ENCODE measurements at regions not wholly inside any gene's neighbourhood (a gene's known extent, or its start where the extent isn't known, plus 50 kb on each side); places are given as distances from the start of the nearest gene placed in this dataset.
A peak's percentile ranks its signal among the peaks of the same experiment; 100 is the strongest.

DNA sequence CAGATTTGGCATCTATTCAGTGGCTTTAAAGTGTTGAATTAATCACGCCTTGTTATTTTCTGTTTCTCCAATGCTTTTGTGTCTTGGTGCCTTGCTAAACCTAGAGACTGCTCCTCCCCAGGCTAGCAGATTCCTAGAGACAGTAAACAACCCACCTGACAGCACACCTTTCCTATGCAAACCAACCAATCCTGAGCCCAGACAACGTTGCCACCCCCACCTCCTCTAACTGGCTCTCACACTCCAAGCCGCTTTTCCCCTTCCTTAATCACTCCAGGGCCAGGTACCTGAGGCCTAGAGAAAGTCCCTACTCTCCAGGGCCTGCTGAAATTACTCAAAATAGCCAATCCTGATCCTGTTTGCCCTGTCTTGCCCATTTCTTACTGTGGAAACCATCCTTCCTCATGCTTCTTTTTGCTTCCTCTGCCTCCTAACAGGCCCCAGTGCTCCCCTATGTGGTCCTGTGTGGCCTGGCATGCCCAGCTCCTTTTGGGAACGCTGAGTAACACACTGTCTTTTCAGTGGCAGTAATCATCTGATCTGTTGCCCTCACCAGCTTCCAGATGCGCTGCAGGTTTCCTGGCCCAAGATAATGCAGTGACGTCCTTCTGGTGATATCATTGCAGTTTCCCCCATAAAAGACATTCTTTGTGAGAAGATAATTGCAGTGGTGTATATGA lies 53.4 kb downstream of the GAS1 start:
- Histone ChIP-seq H3K27ac (no peak overlapping the region), H3K4me3 (no peak overlapping the region)

DNA sequence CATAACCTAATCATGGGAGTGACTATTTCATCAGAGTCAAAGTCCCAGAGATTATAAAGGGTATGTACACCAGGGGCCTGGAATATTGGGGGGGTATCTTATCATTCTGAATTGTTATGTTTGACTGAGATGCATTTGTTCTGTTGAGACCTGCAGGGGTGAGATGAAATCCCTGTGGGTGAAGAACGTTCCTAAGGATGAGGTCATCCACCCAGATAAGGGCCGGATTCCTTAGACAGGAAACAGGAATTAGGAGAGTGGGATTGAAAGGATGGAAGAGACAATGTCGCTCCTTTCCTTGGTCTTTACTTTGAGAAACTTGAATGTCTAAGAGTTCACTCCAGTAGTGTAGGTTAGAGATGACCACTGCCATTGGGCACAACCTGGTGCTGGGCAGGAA lies 54.7 kb downstream of the GAS1 start:
- Histone ChIP-seq H3K4me3 (no peak overlapping the region), H3K27ac (no peak overlapping the region)

DNA sequence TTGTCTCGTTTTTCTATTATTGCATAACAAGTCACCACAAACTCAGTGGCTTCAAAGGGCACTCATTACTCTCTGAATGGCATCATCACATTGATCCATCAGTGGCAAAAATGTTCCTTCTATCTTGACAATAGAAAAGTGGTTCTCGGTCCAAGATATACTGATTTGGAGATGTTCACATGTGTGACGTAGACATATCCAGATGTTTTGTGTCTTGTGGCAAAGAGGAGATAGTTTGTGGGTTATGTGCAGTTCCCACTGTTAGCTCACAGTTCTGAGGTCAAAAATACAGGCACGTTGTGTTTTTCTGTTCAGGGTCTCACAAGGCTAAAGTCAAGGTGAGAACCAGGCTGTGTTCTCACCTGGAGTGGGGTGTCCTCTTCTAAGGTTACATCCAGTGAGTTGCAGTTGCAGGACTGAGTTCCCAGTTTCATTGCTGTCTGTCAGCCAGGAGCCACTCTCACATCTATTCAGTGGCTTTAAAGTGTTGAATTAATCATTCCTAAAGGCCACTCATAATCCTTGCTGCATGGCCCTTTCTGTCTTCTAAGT lies 55.3 kb downstream of the GAS1 start:
- no peak overlapping the region for H3K4me3 ChIP-seq
- H3K27ac ChIP-seq = no peak overlapping the region

DNA sequence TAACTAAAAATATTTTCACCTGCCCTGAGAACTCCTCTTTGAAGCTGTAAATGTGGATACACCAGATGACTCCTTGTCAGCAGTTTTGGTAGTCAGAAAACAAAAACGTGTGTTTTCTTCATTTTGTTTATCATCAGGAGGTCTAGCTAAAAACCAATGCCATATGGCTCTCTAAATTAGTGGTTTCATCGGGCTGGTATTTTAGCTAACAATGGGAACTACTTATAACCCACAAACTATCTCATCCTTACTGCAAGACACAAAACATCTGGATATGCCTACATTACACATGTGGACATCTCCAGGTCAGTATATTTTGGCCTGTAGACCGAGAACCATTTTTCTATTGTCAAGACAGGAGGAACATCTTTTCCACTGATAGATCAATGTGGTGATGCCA lies 56.2 kb downstream of the GAS1 start:
- Histone ChIP-seq H3K27ac (no peak overlapping the region), H3K4me3 (no peak overlapping the region)

DNA sequence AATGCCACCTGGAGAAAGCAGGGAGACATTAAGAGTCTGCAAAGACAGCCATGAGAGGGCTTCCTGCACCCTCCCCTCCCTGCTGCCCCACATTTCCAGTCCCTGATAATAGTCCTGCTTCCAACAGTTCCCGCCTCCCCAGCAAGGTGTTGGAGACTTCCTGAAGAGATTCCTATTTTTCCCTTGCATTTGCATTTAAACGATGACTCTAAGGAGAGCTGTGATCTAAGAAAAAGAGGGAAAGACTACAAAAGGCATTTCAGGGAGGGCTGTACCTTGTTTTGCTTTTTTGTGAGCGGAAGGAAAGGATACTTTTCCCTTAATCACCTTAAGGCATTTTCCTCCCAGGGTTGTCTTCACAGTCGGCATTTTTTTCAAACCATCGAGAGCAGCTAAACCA lies 62.1 kb downstream of the GAS1 start:
- Histone ChIP-seq H3K27ac (no peak overlapping the region), H3K4me3 (no peak overlapping the region)

DNA sequence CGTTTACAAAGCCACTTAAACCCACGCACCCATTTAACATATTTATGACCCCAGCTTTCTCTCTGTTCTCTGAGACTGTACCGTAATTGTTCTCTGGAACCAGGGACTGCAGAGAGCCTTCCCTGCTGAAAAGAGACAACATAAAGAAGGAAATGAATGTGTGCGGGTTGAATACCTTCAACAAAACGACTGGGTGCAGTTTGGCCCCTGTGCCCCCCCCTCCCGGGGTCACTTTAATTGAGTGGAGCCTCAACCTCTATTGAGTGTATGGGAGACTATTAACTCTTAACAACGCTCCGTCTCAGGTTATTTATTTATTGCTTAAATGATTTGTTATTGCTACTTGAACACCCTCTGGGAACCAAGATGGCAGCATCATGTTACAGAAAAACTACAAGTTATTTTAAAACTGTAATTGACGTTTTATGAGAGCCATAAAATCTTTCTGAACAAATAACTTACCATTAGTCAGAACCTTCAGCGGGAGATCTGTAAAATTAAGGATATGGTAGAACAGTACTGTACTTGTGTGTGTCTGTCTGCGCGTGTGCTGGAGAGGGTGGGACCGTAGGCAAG lies 70.6 kb downstream of the GAS1 start:
- H3K27ac ChIP-seq = no peak overlapping the region
- no peak overlapping the region for H3K4me3 ChIP-seq

DNA sequence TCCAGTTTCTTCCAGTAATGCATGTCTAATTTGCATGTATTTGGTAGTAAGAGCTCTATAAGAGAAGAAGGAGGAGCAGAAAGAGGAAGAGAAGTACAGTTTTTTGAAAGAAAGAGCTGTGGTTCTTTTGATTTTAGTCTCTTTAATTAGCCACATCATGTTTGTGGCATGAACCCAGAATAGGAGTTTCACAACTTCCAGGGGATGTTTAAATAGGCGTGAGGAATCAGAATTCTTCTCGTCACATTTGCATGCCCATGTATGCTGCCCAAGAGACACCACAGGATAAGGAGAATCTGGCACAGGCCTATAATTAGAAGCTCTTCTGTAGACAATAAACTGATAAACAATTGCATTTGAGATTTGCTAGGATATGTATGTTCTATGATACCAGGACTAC lies 78.7 kb downstream of the GAS1 start:
- Histone ChIP-seq H3K27ac (no peak overlapping the region), H3K4me3 (no peak overlapping the region)

DNA sequence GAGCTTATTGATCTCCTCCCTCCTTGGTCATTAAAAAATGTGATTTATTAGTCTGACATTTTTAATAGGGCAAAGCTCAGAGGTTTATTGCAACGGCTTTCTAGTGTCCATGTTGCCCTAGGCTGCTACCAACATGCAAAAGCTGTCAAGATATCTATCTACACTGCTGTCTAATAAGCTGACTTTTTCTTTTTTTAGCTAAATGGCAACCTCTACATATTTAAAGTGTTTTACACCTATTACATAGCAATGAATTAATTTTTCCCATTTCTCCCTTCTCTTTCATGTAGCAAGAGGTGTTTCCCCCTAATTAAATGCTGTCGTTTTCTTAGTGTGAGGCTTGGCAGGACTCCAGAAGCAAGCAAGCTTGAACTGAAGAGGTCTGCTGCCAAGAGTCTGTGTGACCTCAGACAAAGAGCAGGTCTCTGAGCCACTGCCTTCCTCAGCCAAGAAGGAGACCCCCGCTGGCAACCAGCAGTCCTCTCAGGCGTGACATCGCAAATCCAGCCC lies 79.4 kb downstream of the GAS1 start:
- Histone ChIP-seq H3K4me3 (no peak overlapping the region), H3K27ac (no peak overlapping the region)

DNA sequence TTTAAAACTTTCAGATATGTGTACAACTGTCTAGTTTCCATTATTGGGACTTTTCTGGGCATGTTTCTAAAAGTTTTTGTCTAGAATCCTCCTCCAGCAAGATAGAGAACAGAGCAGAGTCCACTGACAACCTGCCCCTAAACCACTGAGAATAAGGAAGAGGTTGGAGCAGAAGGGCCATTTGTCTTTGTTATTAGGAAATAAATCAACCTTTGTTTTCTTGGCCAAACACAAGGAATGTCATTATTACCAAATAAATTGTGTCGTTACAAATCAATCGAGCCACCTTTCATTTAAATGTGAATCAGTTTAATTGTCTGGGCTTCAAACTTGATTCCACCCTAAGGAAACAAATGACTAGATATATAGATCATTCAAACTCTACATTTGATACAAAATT lies 81.4 kb downstream of the GAS1 start:
- no peak overlapping the region for H3K4me3 ChIP-seq
- H3K27ac ChIP-seq = no peak overlapping the region

DNA sequence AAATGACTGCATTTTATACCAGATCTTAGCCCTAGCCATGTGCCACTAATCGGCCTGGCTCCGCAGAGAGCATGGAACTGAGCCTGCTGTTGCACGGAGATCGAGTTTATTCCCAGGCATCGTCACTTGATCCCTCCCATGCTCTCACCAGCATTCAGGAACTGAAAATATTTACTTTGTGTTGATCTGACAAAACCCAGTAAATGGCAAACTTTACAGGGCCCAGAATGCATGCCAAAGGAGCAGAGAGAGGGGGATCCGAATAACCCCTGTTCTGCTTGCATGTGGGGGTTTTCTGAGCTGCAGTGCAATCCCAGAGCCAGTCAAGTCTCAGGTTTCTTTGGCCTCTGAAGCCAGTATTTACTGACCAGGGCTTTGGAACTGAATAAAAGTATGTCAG lies 87.3 kb downstream of the GAS1 start:
- Histone ChIP-seq H3K4me3 (no peak overlapping the region), H3K27ac (no peak overlapping the region)

DNA sequence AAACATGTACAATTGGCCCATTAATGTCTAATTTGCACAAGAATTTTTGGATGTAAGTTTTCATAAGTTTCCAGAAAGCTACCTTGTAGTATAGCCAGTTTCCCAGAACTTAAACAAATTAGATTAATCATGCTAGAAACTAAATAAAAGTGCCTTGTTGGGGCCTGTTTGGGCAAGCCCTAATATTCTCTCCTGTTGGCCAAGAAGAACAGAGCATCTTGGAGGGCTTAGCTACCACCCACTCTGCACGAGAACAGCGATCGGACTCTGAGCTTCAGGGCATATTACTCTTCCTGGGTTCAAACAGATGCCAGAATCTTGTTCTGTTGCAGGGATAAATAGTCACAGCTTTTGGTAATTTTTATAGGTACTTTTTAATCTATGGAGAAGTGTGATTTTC lies 88.2 kb downstream of the GAS1 start:
- Histone ChIP-seq H3K27ac (peak overlapping the region in 1 of 21 experiments; percentile 69), H3K4me3 (no peak overlapping the region)

DNA sequence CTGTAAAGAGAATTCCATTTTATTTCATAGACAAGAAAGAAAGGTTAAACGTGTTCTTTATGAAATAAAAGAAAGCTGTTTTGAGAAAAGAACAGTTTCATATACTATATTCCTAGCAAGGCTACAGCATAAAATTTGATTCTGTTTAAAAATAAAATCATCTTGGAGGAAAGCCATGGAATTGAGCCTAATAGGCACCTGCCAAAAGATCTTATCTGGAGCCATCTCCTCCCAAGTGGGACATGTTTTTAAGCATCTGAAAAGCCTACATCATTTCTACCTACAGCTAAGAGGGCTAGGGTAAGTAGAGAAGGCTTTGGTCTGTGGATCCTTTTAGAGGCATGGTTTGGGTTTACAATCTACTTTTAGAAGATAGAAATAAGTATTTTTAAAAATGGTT lies 89.3 kb downstream of the GAS1 start:
- H3K4me3 ChIP-seq = no peak overlapping the region
- peak overlapping the region in 1 of 21 experiments; percentile 69 for H3K27ac ChIP-seq

DNA sequence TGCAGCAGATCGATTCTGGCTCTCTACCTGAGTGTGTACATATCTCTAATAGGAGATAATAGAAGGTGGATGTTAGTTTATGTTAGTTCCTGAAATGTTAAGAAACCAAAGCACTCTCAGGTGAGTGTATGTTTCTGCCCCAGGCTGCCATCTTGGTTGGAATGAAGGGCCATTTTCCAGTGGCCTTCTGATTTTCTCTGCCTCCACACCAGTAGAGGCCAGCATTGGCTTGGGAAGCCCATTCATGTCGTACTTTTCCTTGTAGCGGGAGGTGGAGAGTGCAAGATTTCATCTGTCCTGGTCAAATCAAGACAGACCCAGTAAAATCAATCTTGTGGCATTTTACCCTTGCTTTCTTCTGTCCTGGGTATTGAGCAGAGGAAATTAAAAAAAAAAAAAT lies 91.0 kb downstream of the GAS1 start:
- H3K27ac ChIP-seq = no peak overlapping the region
- H3K4me3 ChIP-seq = no peak overlapping the region

DNA sequence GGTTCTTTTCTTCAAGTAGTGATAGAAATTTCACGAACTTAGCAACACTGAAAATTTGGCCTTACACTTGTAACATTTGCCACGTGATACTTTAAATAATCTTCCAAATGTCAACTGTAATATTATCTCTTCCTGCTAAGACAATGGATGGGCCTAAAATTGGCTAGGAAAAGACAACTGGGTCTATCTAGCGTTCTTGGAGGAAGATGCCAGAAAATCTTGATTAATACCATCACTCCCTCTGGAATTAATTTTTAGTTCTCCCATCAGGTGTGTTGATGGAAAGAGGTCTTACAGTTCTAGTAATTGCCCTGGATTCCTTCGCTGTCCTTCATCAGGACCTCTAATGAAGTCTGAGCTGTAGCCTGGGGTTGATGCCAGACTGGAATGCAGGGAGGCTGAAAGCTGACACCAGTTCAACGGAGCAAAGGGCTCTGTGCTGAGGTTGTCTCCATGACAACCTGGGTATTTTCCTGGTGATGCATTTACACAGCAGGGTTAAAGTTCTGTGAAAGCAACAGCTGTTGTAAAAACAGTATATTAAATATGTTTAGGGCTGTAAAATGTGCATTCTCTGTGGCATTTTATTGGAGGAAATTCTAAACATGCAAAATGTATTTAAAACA lies 92.3 kb downstream of the GAS1 start:
- Histone ChIP-seq H3K4me3 (no peak overlapping the region), H3K27ac (no peak overlapping the region)

DNA sequence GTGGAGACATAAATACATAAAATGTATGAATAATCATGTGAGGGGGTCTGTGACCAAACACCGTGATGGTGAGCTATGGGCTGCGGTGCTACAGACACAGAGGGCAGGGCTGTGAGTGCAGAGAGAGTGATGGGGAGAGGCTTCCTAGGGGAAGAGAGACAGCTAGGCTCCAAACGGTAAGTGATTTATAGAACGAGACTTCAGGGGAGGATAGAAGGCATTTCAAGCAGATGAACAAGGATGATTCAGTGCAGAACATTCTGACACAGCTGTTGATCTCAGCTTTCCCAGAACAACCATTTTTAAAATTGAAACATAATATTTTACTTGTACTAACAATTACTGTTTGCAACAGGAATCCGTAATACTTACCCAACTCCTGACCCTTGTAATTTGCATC lies 100.7 kb downstream of the GAS1 start:
- Histone ChIP-seq H3K27ac (peak overlapping the region in 1 of 21 experiments; percentile 49), H3K4me3 (no peak overlapping the region)

DNA sequence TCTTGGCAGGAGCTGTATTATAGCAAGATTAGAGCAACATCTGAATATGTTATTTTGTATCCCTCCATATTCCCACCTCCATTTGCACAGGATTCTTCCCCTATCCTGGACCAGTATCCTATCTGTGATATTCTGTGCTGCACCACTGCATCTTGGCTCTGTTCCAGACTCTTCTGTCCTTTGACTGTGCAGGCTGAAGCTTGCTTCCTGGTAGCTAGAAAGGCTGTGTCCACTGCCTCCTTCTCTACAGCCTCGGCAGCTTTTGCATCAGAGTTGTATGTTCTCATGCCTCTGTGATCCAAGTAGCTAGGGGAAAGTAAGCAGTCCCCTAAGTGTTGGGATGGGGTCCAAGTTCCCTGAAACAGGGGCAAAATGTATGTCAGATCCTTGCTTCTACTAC lies 104.1 kb downstream of the GAS1 start:
- H3K27ac ChIP-seq = no peak overlapping the region
- H3K4me3 ChIP-seq = no peak overlapping the region

DNA sequence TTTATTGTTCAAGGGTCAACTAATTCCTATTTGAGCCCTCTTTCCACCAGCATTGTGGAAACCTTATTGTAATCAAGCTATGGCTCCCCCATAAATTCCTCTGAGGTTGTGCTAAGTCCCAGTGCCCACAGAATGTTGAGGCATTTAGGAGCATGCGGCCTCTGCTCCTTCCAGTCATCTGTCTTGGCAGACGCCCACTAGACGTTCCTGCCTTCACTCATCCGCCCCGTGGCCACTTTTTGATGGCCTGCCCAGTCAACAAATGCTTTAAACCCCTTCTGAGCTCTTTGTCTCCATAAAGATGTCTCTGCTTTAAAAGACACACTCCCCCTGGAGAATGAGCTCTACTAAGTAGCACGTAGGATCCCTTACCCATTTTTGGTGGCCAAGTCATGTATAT lies 104.7 kb downstream of the GAS1 start:
- H3K4me3 ChIP-seq = no peak overlapping the region
- H3K27ac ChIP-seq = no peak overlapping the region

DNA sequence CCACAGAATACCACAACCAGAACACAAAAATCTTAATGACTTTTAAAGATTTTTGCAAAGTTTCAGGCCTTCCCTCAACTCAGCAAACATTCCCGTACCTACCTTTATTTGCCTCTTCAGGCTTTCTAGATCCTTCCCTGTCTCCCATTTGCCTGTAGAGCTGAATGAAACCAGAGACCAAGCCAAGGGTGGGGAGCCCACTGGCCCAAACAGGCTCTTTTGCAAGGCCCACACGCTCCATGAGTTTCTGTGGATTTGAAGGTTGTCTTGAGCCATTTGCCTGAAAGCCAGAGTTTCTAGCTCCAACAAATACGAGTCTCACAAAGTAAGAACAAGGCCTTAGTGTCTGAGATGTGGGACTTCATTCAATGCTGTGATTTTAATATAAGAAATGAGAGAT lies 107.8 kb downstream of the GAS1 start:
- H3K4me3 ChIP-seq = no peak overlapping the region
- H3K27ac ChIP-seq = no peak overlapping the region

DNA sequence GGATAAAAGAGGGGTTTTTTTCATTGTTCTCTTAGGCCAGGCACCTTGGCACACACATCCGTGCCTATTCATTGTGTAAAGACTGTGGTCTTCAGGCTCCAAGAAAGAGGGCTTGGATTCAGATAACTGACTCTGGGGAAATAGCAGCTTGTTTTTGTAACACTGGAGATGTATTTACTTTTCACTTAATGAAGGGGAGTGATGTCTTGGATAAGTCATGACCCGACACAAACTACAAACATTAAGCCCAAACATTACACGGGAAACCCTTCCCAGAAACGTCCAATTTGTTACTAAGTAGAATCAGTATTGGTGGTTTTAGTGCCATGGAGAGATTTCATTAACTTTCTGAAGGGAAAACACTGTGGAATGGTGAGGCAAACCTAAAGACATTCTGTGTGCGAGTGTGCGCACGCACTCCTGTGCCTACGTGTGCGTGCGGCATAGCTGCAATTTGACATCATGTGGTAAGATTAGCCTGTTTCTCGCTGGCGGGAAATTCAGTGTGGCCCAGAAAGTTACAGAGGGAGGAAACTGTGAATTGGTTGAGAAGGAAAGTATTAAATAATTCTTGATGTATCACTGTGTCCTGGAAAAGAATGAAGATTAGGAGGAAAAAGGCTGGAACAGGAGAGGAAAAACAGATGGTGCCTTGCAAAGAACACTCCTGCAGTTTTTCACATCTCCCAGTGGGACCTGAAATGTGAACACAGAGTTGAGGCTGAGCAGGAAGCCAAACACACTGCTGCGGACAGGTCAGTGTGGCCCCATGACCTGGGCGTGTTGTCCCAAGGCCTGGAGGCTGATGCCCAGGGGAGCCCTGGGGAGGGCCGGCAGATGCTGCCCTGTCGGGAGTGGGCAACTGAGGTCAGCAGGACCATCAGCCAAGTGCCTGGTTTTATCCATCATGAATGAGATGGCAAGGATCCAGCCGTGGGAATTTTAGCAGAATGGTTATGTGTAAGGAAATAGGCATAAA lies 108.5 kb downstream of the GAS1 start:
- Histone ChIP-seq H3K4me3 (no peak overlapping the region), H3K27ac (no peak overlapping the region)

DNA sequence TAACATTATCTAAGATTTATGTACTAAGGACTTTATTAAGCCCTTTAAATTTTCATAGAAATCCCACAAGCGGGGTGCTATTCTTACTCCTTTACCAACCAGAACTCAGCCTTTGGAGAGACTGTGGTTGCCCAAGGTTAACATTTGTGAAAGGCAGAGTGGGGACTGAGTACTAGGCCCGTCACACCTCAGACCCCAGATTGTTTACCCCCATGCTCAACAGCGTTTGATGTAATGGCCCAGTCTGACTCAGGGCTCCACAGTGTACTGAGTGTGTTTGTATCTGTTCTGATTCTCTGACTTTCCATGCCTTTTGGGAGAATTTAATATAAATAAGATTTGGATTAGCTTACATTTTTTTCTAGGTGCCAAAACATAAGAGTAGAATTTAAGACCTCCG lies 110.0 kb downstream of the GAS1 start:
- Histone ChIP-seq H3K4me3 (no peak overlapping the region), H3K27ac (no peak overlapping the region)

Measured in skin epidermis (tissue), 12 donors.